ENCODE measurements at regions not wholly inside any gene's neighbourhood (a gene's known extent, or its start where the extent isn't known, plus 50 kb on each side); places are given as distances from the start of the nearest gene placed in this dataset.
"Not testable (repeated sequence)": the region's sequence is repeated elsewhere in the genome, so short reads cannot be mapped to it uniquely, and the experiment has no call there.

GRCh38 chr6:86707545-86708120 is 229.7 kb upstream of the HTR1E start:
- Mint-ChIP-seq H3K27ac (no peak overlapping the region), H3K4me3 (no peak overlapping the region), H3K27me3 (no peaks in the 10 kb centered on the region), H3K36me3 (no peaks in the 10 kb centered on the region), H3K4me1 (no peaks in the 10 kb centered on the region), H3K9me3 (peaks cover 8% of the 10 kb centered on the region)

GRCh38 chr6:86706449-86706848 is 230.9 kb upstream of the HTR1E start:
- Mint-ChIP-seq H3K36me3 (no peaks in the 10 kb centered on the region), H3K4me3 (no peak overlapping the region), H3K4me1 (no peaks in the 10 kb centered on the region), H3K27ac (no peak overlapping the region), H3K9me3 (peaks cover 15% of the 10 kb centered on the region), H3K27me3 (no peaks in the 10 kb centered on the region)

- not testable (repeated sequence) for H3K36me3 Mint-ChIP-seq, H3K27me3 Mint-ChIP-seq, H3K4me3 Mint-ChIP-seq, H3K4me1 Mint-ChIP-seq, H3K27ac Mint-ChIP-seq
- H3K9me3 Mint-ChIP-seq = peaks cover 24% of the 10 kb centered on the region
Observed at GRCh38 chr6:86701228-86701627, 236.1 kb upstream of the HTR1E start.

DNA sequence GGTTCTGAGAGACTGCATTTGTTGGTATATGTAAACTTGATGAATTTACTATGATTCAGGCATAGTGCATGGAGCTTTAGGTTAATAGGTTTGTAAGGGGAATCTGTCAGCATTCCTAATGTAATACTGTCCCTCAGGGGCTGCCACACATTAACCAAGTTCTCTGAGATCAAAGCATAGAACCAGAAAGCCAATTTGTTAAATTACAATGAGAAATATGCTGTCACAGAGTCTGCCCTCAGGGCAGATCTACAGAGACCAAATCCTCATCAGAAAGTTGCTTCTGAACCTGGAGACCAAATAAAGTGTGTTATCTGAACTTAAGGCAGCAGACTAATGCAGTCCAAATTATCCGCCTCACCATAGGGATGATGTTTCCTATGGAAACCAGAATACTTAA is 250.8 kb upstream of the HTR1E start:
- no peaks in the 10 kb centered on the region for H3K4me1 Mint-ChIP-seq
- no peaks in the 10 kb centered on the region for H3K36me3 Mint-ChIP-seq
- H3K27me3 Mint-ChIP-seq = no peaks in the 10 kb centered on the region
- peaks cover 15% of the 10 kb centered on the region for H3K9me3 Mint-ChIP-seq
- no peak overlapping the region for H3K4me3 Mint-ChIP-seq
- no peak overlapping the region for H3K27ac Mint-ChIP-seq

DNA sequence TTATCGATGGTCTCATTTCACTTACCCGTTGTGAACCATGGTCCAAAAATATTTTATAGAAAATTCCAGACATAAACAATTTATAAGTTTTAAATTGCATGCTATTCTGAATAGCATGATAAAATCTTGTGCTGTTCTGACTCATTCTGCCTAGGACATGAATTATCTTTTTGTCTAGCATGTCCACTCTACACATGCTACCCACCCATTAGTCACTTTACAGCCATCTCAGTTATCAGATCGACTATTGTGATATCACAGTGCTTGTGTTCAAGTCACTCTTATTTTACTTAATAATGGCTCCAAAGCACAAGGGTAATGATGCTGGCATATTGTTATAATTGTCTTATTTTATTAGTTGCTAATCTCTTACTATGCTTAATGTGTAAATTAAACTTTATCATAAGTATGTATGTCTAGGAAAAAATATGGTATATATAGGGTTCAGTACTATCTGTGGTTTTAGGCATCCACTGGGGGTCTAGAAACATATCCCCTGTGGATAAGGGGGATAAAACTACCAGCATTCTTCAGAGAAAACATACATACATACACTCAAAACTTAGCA is 252.0 kb upstream of the HTR1E start:
- no peaks in the 10 kb centered on the region for H3K4me1 Mint-ChIP-seq
- no peaks in the 10 kb centered on the region for H3K27me3 Mint-ChIP-seq
- no peak overlapping the region for H3K27ac Mint-ChIP-seq
- H3K4me3 Mint-ChIP-seq = no peak overlapping the region
- H3K9me3 Mint-ChIP-seq = peaks cover 15% of the 10 kb centered on the region
- H3K36me3 Mint-ChIP-seq = no peaks in the 10 kb centered on the region

DNA sequence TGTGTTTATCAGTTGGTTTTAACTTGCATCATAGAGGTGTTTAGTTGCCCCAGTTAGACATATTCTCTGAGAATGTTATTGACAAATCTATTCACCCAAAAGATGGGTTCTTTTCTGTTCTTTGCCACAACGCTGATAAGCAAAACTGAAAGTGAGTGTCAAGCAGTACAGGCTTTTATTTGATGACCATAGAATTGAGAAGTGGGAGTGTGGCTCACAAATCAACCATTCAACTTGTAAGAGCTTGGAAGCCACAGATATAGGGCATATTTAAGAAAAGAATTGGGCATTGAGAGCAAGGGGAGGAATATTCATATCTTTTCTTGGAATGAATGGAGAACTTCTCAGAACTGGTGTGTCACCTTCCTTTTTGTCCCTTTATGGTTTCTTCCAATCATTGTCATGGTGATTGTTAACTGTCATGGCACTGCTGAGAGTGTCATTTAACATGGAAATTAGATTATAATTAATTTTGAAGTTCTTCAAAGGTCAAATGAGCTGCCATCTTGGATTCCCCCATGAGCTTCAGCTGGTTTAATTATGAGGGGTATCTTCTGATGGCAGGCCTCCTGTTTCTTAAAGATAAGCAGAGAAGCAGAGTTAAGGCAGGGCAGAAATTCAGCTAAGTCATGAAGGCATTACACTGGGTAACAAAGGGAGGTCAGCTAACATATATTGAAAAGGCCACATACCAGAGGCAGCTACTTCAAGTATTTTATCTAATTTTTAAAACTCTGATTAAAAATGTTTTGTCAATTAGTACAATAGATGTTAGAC is 254.0 kb upstream of the HTR1E start:
- no peaks in the 10 kb centered on the region for H3K27me3 Mint-ChIP-seq
- H3K9me3 Mint-ChIP-seq = peaks cover 13% of the 10 kb centered on the region
- no peaks in the 10 kb centered on the region for H3K4me1 Mint-ChIP-seq
- H3K36me3 Mint-ChIP-seq = no peaks in the 10 kb centered on the region
- H3K27ac Mint-ChIP-seq = no peak overlapping the region
- H3K4me3 Mint-ChIP-seq = no peak overlapping the region

DNA sequence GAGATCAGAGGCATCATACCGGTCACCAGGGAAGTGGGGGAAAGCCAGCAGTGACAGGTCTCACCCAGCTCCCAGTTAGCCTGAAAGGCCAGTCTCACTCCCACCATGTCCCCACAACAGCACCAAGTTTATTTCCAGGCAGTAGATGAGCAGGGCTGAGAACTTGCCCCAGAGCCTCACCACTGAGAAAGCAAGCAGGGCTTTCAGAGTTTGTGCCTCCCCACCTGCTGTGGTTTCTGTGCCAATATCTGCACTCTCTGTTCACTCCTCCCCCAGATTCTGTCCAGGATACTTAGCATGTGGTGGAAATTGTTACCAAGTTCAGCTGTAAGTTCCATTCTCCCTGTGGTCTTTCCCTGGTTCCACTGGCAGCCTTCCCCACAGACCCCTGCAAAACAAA is 255.0 kb upstream of the HTR1E start:
- Mint-ChIP-seq H3K4me1 (no peaks in the 10 kb centered on the region), H3K27ac (no peak overlapping the region), H3K4me3 (no peak overlapping the region), H3K9me3 (peaks cover 7% of the 10 kb centered on the region), H3K27me3 (no peaks in the 10 kb centered on the region), H3K36me3 (no peaks in the 10 kb centered on the region)

DNA sequence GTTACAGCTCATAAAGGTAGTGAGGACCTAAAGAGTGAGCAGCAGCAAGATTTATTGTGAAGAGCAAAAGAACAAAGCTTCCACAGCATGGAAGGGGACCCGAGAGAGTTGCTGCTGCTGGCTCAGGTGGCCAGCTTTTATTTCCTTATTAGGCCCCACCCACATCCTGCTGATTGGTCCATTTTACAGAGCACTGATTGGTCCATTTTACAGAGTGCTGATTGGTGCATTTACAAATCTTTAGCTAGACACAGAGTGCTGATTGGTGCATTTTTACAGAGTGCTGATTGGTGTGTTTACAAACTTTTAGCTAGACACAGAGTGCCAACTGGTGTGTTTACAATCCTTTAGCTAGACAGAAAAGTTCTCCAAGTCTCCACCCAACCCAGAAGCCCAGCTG is 256.2 kb upstream of the HTR1E start:
- H3K4me3 Mint-ChIP-seq, H3K9me3 Mint-ChIP-seq, H3K27ac Mint-ChIP-seq, H3K27me3 Mint-ChIP-seq, H3K4me1 Mint-ChIP-seq, H3K36me3 Mint-ChIP-seq: not testable (repeated sequence)

DNA sequence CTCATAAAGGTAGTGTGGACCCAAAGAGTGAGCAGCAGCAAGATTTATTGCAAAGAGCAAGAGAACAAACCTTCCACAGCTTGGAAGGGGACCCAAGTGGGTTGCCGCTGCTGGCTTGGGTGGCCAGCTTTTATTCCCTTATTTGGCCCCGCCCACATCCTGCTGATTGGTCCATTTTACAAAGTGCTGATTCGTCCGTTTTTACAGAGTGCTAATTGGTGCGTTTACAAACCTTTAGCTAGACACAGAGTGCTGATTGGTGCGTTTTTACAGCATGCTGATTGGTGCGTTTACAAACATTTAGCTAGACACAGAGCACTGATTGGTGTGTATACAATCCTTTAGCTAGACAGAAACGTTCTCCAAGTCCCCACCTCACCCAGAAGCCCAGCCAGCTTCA is 265.2 kb upstream of the HTR1E start:
- not testable (repeated sequence) for H3K36me3 Mint-ChIP-seq, H3K27me3 Mint-ChIP-seq, H3K4me3 Mint-ChIP-seq, H3K27ac Mint-ChIP-seq, H3K4me1 Mint-ChIP-seq
- H3K9me3 Mint-ChIP-seq = peaks cover 14% of the 10 kb centered on the region

GRCh38 chr6:86657192-86657591 is 280.1 kb upstream of the HTR1E start:
- no peaks in the 10 kb centered on the region for H3K36me3 Mint-ChIP-seq
- H3K4me3 Mint-ChIP-seq = no peak overlapping the region
- H3K9me3 Mint-ChIP-seq = peaks cover 24% of the 10 kb centered on the region
- H3K4me1 Mint-ChIP-seq = no peaks in the 10 kb centered on the region
- H3K27me3 Mint-ChIP-seq = no peaks in the 10 kb centered on the region
- no peak overlapping the region for H3K27ac Mint-ChIP-seq

DNA sequence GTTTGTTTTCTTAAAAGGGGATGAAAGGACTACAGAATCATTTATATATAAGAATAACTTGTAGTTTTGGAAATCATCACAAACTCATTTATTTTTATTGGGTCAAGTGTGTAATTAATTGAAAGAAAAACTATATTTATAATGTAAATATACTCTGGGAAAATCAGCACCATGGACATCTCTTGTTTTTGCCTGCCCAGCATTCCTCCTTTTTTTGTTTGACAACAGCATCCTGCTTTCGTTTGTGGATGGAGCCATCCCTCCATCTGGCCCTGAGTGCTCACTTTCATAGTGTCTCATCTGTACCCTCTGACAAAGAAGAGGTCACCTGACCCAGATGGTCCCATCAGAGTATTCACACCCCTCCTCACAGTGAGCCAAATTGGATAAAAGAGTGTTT is 308.2 kb upstream of the HTR1E start:
- H3K4me1 Mint-ChIP-seq = no peaks in the 10 kb centered on the region
- no peak overlapping the region for H3K4me3 Mint-ChIP-seq
- H3K27ac Mint-ChIP-seq = peak overlapping the region; percentile 65
- no peaks in the 10 kb centered on the region for H3K36me3 Mint-ChIP-seq
- no peaks in the 10 kb centered on the region for H3K27me3 Mint-ChIP-seq
- peaks cover 13% of the 10 kb centered on the region for H3K9me3 Mint-ChIP-seq

DNA sequence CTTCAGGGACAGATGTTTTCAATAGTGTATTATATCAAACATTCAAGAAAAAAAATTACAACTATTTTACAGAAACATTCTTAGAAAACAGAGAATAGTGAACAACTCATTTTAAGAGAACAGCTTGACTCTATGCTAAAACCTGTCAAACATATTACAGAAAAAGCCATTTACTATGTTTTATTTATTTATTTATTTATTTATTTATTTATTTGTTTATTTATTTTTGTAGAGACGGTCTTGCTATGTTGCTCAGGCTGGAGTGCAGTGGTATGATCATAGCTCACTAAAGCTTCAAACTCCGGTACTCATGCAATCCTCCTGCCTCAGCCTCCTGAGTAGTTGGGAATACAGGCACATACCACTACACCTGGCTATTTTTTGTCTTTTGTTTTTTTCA is 317.9 kb upstream of the HTR1E start:
- Mint-ChIP-seq H3K27ac (no peak overlapping the region), H3K4me3 (no peak overlapping the region), H3K36me3 (no peaks in the 10 kb centered on the region), H3K9me3 (peaks cover 14% of the 10 kb centered on the region), H3K27me3 (no peaks in the 10 kb centered on the region), H3K4me1 (no peaks in the 10 kb centered on the region)

DNA sequence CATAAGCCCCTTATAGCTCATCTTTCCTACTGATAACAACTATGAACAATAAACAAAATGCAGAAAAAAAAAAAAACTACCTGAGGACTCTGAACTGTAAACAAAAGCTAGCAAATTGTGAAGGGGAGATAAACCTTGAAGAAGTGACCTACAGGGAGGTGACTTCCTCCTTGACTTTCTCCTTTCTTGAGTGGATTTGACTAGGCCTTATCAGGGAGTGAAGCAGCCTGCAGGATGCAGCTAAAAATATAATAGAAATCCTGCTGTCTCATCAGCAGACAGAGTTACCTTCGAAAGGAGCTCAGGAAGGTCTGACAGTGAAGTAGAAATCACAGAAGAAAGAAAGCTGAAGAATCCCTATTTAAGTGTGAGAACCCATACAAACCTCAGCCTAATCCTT is 322.0 kb upstream of the HTR1E start:
- H3K27ac Mint-ChIP-seq = no peak overlapping the region
- H3K36me3 Mint-ChIP-seq = no peaks in the 10 kb centered on the region

DNA sequence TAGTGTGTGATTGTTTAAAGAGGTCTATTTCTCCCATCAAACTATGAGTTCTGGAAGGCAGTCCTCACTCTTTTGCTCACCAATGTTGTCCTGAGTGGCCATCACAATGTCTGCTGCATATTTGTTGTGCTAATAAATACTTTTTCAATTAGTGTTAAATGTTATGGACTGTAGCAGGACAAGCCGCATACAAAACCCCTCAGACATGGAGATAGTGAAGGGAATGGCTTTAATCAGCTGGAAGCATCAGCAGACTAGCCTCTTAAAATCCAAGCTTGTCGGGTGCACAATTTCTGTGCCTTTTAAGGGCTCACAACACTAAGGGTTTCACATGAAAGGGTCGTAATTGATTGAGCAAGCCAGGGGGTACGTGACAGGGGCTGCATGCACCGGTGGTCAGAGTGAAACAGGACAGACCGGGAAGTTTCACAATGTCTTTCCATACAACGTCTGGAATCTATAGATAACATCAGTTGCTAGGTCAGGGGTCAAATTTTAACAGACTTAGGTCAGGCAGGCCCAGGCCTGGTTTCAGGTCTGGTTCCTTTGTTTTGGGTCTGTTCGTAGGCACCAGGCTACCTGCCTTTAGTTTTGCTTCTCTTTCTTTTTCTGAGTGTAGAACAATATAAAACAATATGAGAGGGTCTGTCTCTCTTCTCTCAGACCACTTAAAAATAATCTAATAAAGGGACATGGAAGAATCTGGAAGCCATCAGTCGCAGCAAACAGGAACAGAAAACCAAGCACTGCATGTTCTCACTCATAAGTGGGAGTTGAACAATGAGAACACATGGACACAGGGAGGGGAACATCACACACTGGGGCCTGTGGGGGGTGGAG is 327.6 kb upstream of the HTR1E start:
- Mint-ChIP-seq H3K27ac (no peak overlapping the region), H3K36me3 (no peaks in the 10 kb centered on the region), H3K4me3 (no peak overlapping the region), H3K4me1 (no peaks in the 10 kb centered on the region), H3K9me3 (no peaks in the 10 kb centered on the region), H3K27me3 (no peaks in the 10 kb centered on the region)

More for the DNA sequence above, 322.0 kb upstream of the HTR1E start:
- Mint-ChIP-seq H3K9me3 (peaks cover 5% of the 10 kb centered on the region), H3K4me3 (no peak overlapping the region), H3K27me3 (no peaks in the 10 kb centered on the region), H3K4me1 (no peaks in the 10 kb centered on the region)

DNA sequence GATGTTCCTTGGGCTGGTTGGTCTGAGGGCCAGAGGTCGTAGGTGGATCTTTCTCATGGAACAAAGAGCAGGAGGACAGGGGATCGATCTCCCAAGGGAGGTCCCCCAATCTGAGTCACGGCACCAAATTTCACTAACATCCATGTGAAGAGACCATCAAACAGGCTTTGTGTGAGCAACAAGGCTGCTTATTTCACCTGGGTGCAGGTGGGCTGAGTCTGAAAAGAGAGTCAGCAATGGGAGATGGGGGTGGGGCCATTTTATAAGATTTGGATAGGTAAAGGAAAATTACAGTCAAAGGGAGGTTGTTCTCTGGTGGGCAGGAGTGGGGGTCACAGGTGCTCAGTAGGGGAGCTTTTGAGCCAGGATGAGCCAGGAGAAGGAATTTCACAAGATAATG is 334.0 kb upstream of the HTR1E start:
- H3K27me3 Mint-ChIP-seq, H3K4me3 Mint-ChIP-seq, H3K4me1 Mint-ChIP-seq, H3K36me3 Mint-ChIP-seq, H3K9me3 Mint-ChIP-seq, H3K27ac Mint-ChIP-seq: not testable (repeated sequence)

DNA sequence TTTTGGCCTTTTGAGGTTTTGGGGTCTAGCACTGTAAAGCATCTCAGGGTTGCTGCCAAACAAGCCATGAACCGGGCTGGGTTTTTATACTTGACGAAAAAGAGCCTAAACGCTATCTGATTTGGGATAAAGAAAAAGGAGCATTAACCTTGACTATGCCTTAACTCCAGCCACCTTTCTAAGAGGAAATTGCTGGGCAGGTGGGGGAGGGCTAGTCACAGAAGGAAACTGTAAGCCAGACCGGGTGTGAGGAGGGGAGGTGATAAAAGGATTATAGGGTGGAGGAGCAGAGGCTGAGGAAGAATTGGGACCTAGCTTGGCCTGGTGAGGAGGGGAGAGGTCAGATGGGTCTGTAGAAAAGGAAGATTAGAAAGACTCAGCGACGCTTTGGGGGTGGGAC is 335.2 kb upstream of the HTR1E start:
- H3K27me3 Mint-ChIP-seq, H3K27ac Mint-ChIP-seq, H3K9me3 Mint-ChIP-seq, H3K4me1 Mint-ChIP-seq, H3K4me3 Mint-ChIP-seq, H3K36me3 Mint-ChIP-seq: not testable (repeated sequence)

Measured in activated naive CD4-positive, alpha-beta T cell treated with anti-CD3 and anti-CD28 coated beads, Interleukin-2, amount 50 U/mL, for 24 hours (primary cell).